ENCODE measurements at regions not wholly inside any gene's neighbourhood (a gene's known extent, or its start where the extent isn't known, plus 50 kb on each side); places are given as distances from the start of the nearest gene placed in this dataset.
"Not testable (repeated sequence)": the region's sequence is repeated elsewhere in the genome, so short reads cannot be mapped to it uniquely, and the experiment has no call there.

DNA sequence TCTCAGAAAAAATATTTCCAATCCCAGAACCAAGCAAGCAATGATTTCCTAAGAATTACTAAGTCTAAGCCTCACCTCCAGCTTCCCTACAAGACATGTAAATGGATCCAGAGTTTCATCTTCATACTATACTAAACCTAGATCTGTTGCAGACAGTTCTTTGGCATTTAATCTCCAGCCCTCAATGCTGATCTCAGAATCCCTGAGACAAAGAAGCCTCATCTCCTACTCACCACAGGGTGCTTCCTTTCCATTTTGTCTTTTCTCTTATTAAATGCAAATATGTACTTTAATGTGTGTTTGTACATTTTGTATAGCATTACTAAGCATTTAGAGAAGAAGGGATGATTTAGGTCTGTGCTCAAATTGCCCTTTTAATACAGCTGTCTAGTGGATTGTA lies 954.9 kb downstream of the TDRD15 start (continued):
- TF ChIP-seq ZC3H11A (IDR thresholded peaks at IDR 0.05): no peak
- TF ChIP-seq POLR2A (IDR thresholded peaks at IDR 0.05; ENCODE audit: low read length): no peak
- TF ChIP-seq, protein P1, sequence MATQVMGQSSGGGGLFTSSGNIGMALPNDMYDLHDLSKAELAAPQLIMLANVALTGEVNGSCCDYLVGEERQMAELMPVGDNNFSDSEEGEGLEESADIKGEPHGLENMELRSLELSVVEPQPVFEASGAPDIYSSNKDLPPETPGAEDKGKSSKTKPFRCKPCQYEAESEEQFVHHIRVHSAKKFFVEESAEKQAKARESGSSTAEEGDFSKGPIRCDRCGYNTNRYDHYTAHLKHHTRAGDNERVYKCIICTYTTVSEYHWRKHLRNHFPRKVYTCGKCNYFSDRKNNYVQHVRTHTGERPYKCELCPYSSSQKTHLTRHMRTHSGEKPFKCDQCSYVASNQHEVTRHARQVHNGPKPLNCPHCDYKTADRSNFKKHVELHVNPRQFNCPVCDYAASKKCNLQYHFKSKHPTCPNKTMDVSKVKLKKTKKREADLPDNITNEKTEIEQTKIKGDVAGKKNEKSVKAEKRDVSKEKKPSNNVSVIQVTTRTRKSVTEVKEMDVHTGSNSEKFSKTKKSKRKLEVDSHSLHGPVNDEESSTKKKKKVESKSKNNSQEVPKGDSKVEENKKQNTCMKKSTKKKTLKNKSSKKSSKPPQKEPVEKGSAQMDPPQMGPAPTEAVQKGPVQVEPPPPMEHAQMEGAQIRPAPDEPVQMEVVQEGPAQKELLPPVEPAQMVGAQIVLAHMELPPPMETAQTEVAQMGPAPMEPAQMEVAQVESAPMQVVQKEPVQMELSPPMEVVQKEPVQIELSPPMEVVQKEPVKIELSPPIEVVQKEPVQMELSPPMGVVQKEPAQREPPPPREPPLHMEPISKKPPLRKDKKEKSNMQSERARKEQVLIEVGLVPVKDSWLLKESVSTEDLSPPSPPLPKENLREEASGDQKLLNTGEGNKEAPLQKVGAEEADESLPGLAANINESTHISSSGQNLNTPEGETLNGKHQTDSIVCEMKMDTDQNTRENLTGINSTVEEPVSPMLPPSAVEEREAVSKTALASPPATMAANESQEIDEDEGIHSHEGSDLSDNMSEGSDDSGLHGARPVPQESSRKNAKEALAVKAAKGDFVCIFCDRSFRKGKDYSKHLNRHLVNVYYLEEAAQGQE (IDR thresholded peaks at IDR 0.05): no peak
- no peak for TF ChIP-seq EHF (CRISPR knock-in tag; IDR thresholded peaks at IDR 0.05)

DNA sequence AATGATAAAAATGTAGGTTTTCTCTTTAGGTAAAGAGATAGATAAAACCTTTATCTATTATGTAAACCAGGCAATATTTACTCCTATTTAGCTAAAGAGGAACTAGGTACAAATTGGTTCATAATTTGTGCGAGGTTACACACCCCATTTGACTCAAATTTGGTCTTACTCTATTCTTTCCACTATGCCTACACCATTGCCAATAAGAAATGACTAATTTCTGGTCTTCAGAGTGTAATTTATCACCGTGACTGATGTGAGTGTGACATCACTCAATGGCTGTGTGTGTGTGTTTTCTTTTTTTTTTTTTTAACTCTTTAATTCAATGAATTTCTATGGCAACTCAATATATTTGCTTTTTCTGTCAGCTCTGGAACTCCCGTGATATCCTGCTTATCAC lies 955.8 kb downstream of the TDRD15 start:
- H3K9me3 ChIP-seq: 0 out of 3 replicates have a peak, but pooled peaks cover 2% of the 10 kb centered on the region
- no peak overlapping the region for H3K4me2 ChIP-seq
- POLR2A ChIA-PET: no interaction called here
- ATAC-seq (no peak), DNase-seq (ENCODE audit: low read depth in 1 of 2, low spot score in 1 of 2) (no peak), FAIRE-seq (no peak)
- 22% methylated on average over 3 of the region's 3 CpGs for WGBS (ENCODE audit: missing lambda C conversion rate)
- CTCF ChIA-PET: no interaction called here
- H3K4me3 ChIP-seq: no peak overlapping the region
- no peaks in the 10 kb centered on the region for H3K4me1 ChIP-seq
- no peak overlapping the region for H3K27ac ChIP-seq
- no peak for TF ChIP-seq RCOR1 (IDR thresholded peaks at IDR 0.05; ENCODE audit: low read depth, low read length)
- TF ChIP-seq, protein P2, sequence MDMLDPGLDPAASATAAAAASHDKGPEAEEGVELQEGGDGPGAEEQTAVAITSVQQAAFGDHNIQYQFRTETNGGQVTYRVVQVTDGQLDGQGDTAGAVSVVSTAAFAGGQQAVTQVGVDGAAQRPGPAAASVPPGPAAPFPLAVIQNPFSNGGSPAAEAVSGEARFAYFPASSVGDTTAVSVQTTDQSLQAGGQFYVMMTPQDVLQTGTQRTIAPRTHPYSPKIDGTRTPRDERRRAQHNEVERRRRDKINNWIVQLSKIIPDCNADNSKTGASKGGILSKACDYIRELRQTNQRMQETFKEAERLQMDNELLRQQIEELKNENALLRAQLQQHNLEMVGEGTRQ (IDR thresholded peaks at IDR 0.05): no peak
- TF ChIP-seq, protein P3, sequence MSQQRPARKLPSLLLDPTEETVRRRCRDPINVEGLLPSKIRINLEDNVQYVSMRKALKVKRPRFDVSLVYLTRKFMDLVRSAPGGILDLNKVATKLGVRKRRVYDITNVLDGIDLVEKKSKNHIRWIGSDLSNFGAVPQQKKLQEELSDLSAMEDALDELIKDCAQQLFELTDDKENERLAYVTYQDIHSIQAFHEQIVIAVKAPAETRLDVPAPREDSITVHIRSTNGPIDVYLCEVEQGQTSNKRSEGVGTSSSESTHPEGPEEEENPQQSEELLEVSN (IDR thresholded peaks at IDR 0.05; ENCODE audit: borderline replicate concordance, low read depth): no peak
- no peak for TF ChIP-seq MAFK (IDR thresholded peaks at IDR 0.05; ENCODE audit: partially characterized antibody)

DNA sequence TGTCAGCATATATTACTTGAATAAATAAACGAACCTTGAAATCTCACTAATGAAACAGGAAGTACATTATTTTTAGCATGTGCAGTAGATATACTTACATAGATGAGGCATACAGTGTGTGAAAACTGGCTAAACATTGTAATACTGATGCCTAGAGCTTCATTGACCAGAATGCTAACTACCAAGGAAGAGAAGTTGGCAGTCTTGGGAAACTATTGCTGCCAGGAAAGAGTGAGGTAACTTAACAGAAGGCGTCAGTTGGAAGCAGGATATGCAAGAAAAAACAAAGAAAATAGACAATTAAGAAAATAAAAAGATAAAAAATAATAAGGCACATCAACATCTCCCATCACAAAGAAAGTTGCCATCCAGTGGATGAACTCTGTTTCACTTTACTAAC lies 963.0 kb downstream of the TDRD15 start:
- peaks cover 2% of the 10 kb centered on the region; the same call in 1 of the 3 replicates for H3K9me3 ChIP-seq
- H3K27ac ChIP-seq: no peak overlapping the region
- ATAC-seq: no peak
- no peak for DNase-seq (ENCODE audit: low read depth in 1 of 2, low spot score in 1 of 2)
- 2% methylated on average over 2 of the region's 2 CpGs for WGBS (ENCODE audit: missing lambda C conversion rate)
- ChIA-PET CTCF (no interaction called here), POLR2A (no interaction called here)
- FAIRE-seq: no peak
- H3K4me2 ChIP-seq: no peak overlapping the region
- no peaks in the 10 kb centered on the region for H3K4me1 ChIP-seq
- H3K4me3 ChIP-seq: no peak overlapping the region
- TF ChIP-seq NPAS2 (CRISPR knock-in tag; IDR thresholded peaks at IDR 0.05; ENCODE audit: borderline replicate concordance) (no peak), ZNF302 (CRISPR knock-in tag; IDR thresholded peaks at IDR 0.05) (no peak), RARB (CRISPR knock-in tag; IDR thresholded peaks at IDR 0.05) (no peak), FOSL2 (IDR thresholded peaks at IDR 0.05) (no peak), FOSL2 (CRISPR knock-in tag; IDR thresholded peaks at IDR 0.05) (no peak), CEBPB (IDR thresholded peaks at IDR 0.05) (no peak), MYC (IDR thresholded peaks at IDR 0.05; ENCODE audit: borderline replicate concordance, low read length) (no peak), NFE2L2 (conservative IDR thresholded peaks at IDR 0.05; ENCODE audit: low read length) (no peak)
- TF ChIP-seq, protein P4, sequence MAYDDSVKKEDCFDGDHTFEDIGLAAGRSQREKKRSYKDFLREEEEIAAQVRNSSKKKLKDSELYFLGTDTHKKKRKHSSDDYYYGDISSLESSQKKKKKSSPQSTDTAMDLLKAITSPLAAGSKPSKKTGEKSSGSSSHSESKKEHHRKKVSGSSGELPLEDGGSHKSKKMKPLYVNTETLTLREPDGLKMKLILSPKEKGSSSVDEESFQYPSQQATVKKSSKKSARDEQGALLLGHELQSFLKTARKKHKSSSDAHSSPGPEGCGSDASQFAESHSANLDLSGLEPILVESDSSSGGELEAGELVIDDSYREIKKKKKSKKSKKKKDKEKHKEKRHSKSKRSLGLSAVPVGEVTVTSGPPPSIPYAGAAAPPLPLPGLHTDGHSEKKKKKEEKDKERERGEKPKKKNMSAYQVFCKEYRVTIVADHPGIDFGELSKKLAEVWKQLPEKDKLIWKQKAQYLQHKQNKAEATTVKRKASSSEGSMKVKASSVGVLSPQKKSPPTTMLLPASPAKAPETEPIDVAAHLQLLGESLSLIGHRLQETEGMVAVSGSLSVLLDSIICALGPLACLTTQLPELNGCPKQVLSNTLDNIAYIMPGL (CRISPR knock-in tag; IDR thresholded peaks at IDR 0.05; ENCODE audit: borderline replicate concordance): no peak

DNA sequence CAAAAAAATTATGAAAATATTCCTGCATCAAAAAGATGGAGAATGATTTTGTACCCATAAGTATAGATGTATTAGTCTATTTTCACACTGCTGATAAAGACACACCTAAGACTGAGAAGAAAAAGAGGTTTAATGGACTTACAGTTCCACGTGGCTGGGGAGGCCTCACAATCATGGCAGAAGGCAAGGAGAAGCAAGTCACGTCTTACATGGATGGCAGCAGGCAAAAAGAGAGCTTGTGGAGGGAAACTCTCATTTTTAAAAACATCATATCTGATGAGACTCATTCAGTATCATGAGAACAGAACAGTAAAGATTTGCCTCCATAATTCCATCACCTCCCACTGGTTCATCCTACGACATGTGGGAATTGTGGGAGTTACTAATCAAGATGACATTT lies 979.8 kb downstream of the TDRD15 start:
- WGBS (ENCODE audit: missing lambda C conversion rate): 6% methylated on average over 3 of the region's 3 CpGs
- POLR2A ChIA-PET; H3K4me3 ChIP-seq; H3K4me1 ChIP-seq; ATAC-seq; CTCF ChIA-PET; H3K27ac ChIP-seq; DNase-seq (ENCODE audit: low read depth in 1 of 2, low spot score in 1 of 2); FAIRE-seq; H3K4me2 ChIP-seq: not testable (repeated sequence)
- peaks cover 14% of the 10 kb centered on the region for H3K9me3 ChIP-seq
